SK-N-SH (cell line): ENCODE measurements at regions not wholly inside any gene's neighbourhood (a gene's known extent, or its start where the extent isn't known, plus 50 kb on each side); places are given as distances from the start of the nearest gene placed in this dataset.

ENCODE experiments used
- CTCF ChIA-PET: fragments of 300-600, 350-600 bp; formaldehyde crosslinking; extraction: SDS; loops from one replicate; lab custom pipeline; 2021; lab: Yijun Ruan, JAX
- POLR2A ChIA-PET: fragments of 350-600 bp; sonication (Branson Sonifier 250); formaldehyde crosslinking; extraction: SDS; loops from one replicate; lab custom pipeline; 2020; ENCODE audit warnings: antibody characterized with exemption, inconsistent platforms; lab: Yijun Ruan, JAX
- DNase-seq: peaks from one replicate; pipeline ENCODE4 v3.0.0; 2012
- H2AFZ ChIP-seq: fragments of 200-600 bp; sonication (generic); 2 replicates; pipeline ENCODE4 v1.8.1; 2016; ENCODE audit warnings: antibody characterized with exemption, mild to moderate bottlenecking, low read depth
- H3F3A ChIP-seq: fragments of 200-600 bp; sonication (generic); replicated peaks from 2 replicates; pipeline ENCODE3; 2016; ENCODE audit warnings: antibody characterized with exemption, mild to moderate bottlenecking; ENCODE audit not compliant: insufficient read depth
- H3K27ac ChIP-seq, 2 experiments: fragments of 200-500 bp in 1 of 2; fragments of 200-600 bp in 1 of 2; sonication (Bioruptor generic) in 1 of 2; sonication (generic), shearing (Covaris generic) in 1 of 2; 2 replicates each; pipeline versions ENCODE4 v1.5.1 to v1.6.1; 2014 to 2016; ENCODE audit warnings: low read depth in 2 of 2, inconsistent platforms in 1 of 2, low read length in 1 of 2, mild to moderate bottlenecking in 1 of 2, mixed read lengths in 1 of 2
- H3K27me3 ChIP-seq: fragments of 200-600 bp; sonication (generic), shearing (Covaris generic); 2 replicates; pipeline ENCODE4 v1.6.1; 2016; ENCODE audit warnings: mixed run types; ENCODE audit not compliant: insufficient read depth
- H3K36me3 ChIP-seq, 2 experiments: fragments of 200-500 bp in 1 of 2; fragments of 200-600 bp in 1 of 2; sonication (Bioruptor generic) in 1 of 2; sonication (generic) in 1 of 2; replicated peaks in 1 of 2; 2 replicates each; pipeline versions ENCODE3 to v1.5.1; 2014 to 2016; ENCODE audit warnings: low read length in 1 of 2, mild to moderate bottlenecking in 1 of 2; ENCODE audit not compliant: insufficient read depth in 2 of 2, control insufficient read depth in 1 of 2
- H3K4me1 ChIP-seq, 2 experiments: fragments of 200-500 bp in 1 of 2; fragments of 200-600 bp in 1 of 2; sonication (Bioruptor generic) in 1 of 2; sonication (generic), shearing (Covaris generic) in 1 of 2; 2 replicates each; pipeline versions ENCODE4 v1.5.1 to v1.6.1; 2014 to 2016; ENCODE audit warnings: low read depth in 1 of 2, low read length in 1 of 2, mixed run types in 1 of 2; ENCODE audit not compliant: insufficient read depth in 2 of 2, control insufficient read depth in 1 of 2
- H3K4me2 ChIP-seq: fragments of 200-600 bp; sonication (generic), shearing (Covaris generic); 2 replicates; pipeline ENCODE4 v1.6.1; 2017; ENCODE audit warnings: mixed run types
- H3K4me3 ChIP-seq, 2 experiments: fragments of 200-500 bp in 1 of 2; fragments of 200-600 bp in 1 of 2; sonication (Bioruptor generic) in 1 of 2; sonication (generic), shearing (Covaris generic) in 1 of 2; 2 replicates each; pipeline versions ENCODE4 v1.5.1 to v1.8.1; 2014 to 2016; ENCODE audit warnings: low read depth in 2 of 2, inconsistent platforms in 1 of 2, low read length in 1 of 2, mild to moderate bottlenecking in 1 of 2, mixed read lengths in 1 of 2, moderate library complexity in 1 of 2
- H3K79me2 ChIP-seq: fragments of 200-600 bp; sonication (generic); 2 replicates; pipeline ENCODE4 v1.8.1; 2017; ENCODE audit warnings: mild to moderate bottlenecking; ENCODE audit not compliant: insufficient read depth
- H3K9ac ChIP-seq: fragments of 200-600 bp; sonication (generic); 2 replicates; pipeline ENCODE4 v1.6.1; 2017; ENCODE audit warnings: mixed run types
- H3K9me2 ChIP-seq: fragments of 200-600 bp; sonication (generic); 2 replicates; pipeline ENCODE4 v1.6.1; 2017; ENCODE audit warnings: mixed run types
- H3K9me3 ChIP-seq: fragments of 200-600 bp; sonication (generic); 2 replicates; pipeline ENCODE4 v1.6.1; 2017; ENCODE audit warnings: mixed run types, mild to moderate bottlenecking, moderate library complexity
- H4K20me1 ChIP-seq: fragments of 200-600 bp; sonication (generic); 2 replicates; pipeline ENCODE4 v1.6.1; 2017; ENCODE audit warnings: mild to moderate bottlenecking, mixed run types; ENCODE audit not compliant: insufficient read depth
- CHD2 ChIP-seq: fragments of 150-350 bp; IDR thresholded peaks from 2 replicates; pipeline ENCODE4 v1.6.1; 2018; ENCODE audit warnings: low read length; ENCODE audit not compliant: partially characterized antibody
- FOSL2 ChIP-seq: IDR thresholded peaks from 2 replicates; pipeline ENCODE4 v1.4.0; 2012; ENCODE audit warnings: low read depth, mild to moderate bottlenecking, moderate library complexity, borderline replicate concordance
- FOXJ3 ChIP-seq: sonication (generic); formaldehyde crosslinking; IDR thresholded peaks from 2 replicates; pipeline ENCODE4 v1.5.1; 2020; ENCODE audit warnings: mild to moderate bottlenecking, missing genetic modification reagents
- GATA2 ChIP-seq: sonication (generic); formaldehyde crosslinking; IDR thresholded peaks from 2 replicates; pipeline ENCODE4 v1.5.0; 2020; ENCODE audit warnings: mild to moderate bottlenecking, missing genetic modification reagents
- JUND ChIP-seq: IDR thresholded peaks from 2 replicates; pipeline ENCODE4 v1.4.0; 2012
- MXI1 ChIP-seq: IDR thresholded peaks from 2 replicates; pipeline ENCODE4 v1.6.1; 2012; ENCODE audit warnings: mild to moderate bottlenecking, low read depth, low read length, improper control_type of control experiment
- NFIC ChIP-seq: IDR thresholded peaks from 2 replicates; pipeline ENCODE4 v1.4.0; 2012; ENCODE audit warnings: borderline replicate concordance
- RAD21 ChIP-seq: IDR thresholded peaks from 2 replicates; pipeline ENCODE4 v1.6.1; 2012; ENCODE audit warnings: mild to moderate bottlenecking, low read length
- RCOR1 ChIP-seq: fragments of 150-350 bp; IDR thresholded peaks from 2 replicates; pipeline ENCODE4 v1.6.1; 2017; ENCODE audit warnings: antibody characterized with exemption, low read length
- SIN3A ChIP-seq: IDR thresholded peaks from 2 replicates; pipeline ENCODE4 v1.6.1; 2012; ENCODE audit warnings: low read depth, mild to moderate bottlenecking, low read length, moderate library complexity, borderline replicate concordance
- TAF1 ChIP-seq: IDR thresholded peaks from 2 replicates; pipeline ENCODE4 v1.6.1; 2012; ENCODE audit warnings: low read depth, mild to moderate bottlenecking, low read length, moderate library complexity, borderline replicate concordance
- TCF12 ChIP-seq: IDR thresholded peaks from 2 replicates; pipeline ENCODE4 v1.4.0; 2012
- TF ChIP-seq, protein P1 (sequence below): fragments of 200-600 bp; sonication (generic); IDR thresholded peaks from 2 replicates; pipeline ENCODE4 v1.6.1; 2017; ENCODE audit warnings: antibody characterized with exemption, mild to moderate bottlenecking, moderate library complexity
- TF ChIP-seq, protein P2 (sequence below): fragments of 150-350 bp; IDR thresholded peaks from 2 replicates; pipeline ENCODE4 v1.6.1; 2017; ENCODE audit warnings: antibody characterized with exemption, low read length, low read depth, borderline replicate concordance
- TF ChIP-seq, protein P3 (sequence below): IDR thresholded peaks from 2 replicates; pipeline ENCODE4; 2012
- TF ChIP-seq, protein P4 (sequence below): IDR thresholded peaks from 2 replicates; pipeline ENCODE4 v1.4.0; 2012; ENCODE audit warnings: low read depth
- TF ChIP-seq, protein P5 (sequence below): IDR thresholded peaks from 2 replicates; pipeline ENCODE4 v1.4.0; 2012; ENCODE audit warnings: low read depth, borderline replicate concordance

DNA sequence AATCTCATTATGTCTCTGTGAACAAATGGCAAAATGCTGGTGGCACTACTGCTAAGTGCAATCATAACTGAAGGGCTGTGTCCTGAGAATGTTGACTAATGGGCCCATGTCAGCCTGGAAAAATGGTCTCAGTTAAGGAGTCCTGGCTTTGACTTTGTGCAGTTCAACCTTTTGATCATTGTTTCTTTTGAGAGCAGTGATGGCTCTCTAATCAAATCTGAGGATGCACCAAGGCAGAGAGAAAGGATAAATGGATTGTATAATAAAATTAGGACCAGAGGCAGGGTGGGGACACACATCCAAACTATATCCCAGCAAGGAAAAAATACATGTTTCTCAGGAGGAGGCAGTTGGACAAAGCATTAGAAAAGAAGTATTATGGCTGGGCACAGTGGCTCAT lies 59.6 kb upstream of the SYN3 start:
- no peak overlapping the region for H3K4me3 ChIP-seq
- H3K79me2 ChIP-seq: no peaks in the 10 kb centered on the region
- ChIA-PET CTCF (no interaction called here), POLR2A (no interaction called here)
- DNase-seq: no peak
- H3K4me2 ChIP-seq: no peak overlapping the region
- no peaks in the 10 kb centered on the region for H3K36me3 ChIP-seq
- no peak overlapping the region for H2AFZ ChIP-seq
- no peaks in the 10 kb centered on the region for H3K9me2 ChIP-seq
- H3K4me1 ChIP-seq: peaks cover 0 to 3% of the 10 kb centered on the region in 2 experiments; a peak in 2 of 4 replicates
- TF ChIP-seq SIN3A: no peak
- no peak for TF ChIP-seq MXI1
- TF ChIP-seq NFIC: no peak
- TF ChIP-seq, protein P1, sequence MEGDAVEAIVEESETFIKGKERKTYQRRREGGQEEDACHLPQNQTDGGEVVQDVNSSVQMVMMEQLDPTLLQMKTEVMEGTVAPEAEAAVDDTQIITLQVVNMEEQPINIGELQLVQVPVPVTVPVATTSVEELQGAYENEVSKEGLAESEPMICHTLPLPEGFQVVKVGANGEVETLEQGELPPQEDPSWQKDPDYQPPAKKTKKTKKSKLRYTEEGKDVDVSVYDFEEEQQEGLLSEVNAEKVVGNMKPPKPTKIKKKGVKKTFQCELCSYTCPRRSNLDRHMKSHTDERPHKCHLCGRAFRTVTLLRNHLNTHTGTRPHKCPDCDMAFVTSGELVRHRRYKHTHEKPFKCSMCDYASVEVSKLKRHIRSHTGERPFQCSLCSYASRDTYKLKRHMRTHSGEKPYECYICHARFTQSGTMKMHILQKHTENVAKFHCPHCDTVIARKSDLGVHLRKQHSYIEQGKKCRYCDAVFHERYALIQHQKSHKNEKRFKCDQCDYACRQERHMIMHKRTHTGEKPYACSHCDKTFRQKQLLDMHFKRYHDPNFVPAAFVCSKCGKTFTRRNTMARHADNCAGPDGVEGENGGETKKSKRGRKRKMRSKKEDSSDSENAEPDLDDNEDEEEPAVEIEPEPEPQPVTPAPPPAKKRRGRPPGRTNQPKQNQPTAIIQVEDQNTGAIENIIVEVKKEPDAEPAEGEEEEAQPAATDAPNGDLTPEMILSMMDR: no peak
- TF ChIP-seq, protein P2, sequence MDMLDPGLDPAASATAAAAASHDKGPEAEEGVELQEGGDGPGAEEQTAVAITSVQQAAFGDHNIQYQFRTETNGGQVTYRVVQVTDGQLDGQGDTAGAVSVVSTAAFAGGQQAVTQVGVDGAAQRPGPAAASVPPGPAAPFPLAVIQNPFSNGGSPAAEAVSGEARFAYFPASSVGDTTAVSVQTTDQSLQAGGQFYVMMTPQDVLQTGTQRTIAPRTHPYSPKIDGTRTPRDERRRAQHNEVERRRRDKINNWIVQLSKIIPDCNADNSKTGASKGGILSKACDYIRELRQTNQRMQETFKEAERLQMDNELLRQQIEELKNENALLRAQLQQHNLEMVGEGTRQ: no peak
- TF ChIP-seq, protein P3, sequence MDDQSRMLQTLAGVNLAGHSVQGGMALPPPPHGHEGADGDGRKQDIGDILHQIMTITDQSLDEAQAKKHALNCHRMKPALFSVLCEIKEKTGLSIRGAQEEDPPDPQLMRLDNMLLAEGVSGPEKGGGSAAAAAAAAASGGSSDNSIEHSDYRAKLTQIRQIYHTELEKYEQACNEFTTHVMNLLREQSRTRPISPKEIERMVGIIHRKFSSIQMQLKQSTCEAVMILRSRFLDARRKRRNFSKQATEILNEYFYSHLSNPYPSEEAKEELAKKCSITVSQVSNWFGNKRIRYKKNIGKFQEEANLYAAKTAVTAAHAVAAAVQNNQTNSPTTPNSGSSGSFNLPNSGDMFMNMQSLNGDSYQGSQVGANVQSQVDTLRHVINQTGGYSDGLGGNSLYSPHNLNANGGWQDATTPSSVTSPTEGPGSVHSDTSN: no peak
- no peak for TF ChIP-seq JUND
- TF ChIP-seq RAD21: no peak
- no peak for TF ChIP-seq CHD2
- no peak for TF ChIP-seq FOXJ3 (CRISPR knock-in tag)
- no peak for TF ChIP-seq FOSL2
- no peak for TF ChIP-seq RCOR1
- TF ChIP-seq, protein P4, sequence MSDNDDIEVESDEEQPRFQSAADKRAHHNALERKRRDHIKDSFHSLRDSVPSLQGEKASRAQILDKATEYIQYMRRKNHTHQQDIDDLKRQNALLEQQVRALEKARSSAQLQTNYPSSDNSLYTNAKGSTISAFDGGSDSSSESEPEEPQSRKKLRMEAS: no peak
- no peak for TF ChIP-seq GATA2 (CRISPR knock-in tag)
- no peak for TF ChIP-seq TAF1
- TF ChIP-seq TCF12: no peak
- TF ChIP-seq, protein P5, sequence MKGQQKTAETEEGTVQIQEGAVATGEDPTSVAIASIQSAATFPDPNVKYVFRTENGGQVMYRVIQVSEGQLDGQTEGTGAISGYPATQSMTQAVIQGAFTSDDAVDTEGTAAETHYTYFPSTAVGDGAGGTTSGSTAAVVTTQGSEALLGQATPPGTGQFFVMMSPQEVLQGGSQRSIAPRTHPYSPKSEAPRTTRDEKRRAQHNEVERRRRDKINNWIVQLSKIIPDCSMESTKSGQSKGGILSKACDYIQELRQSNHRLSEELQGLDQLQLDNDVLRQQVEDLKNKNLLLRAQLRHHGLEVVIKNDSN: no peak
- no peak overlapping the region for H3K9ac ChIP-seq
- no peaks in the 10 kb centered on the region for H3K9me3 ChIP-seq
- no peaks in the 10 kb centered on the region for H3F3A ChIP-seq
- H3K27ac ChIP-seq: no peak overlapping the region
- H4K20me1 ChIP-seq: no peaks in the 10 kb centered on the region
- H3K27me3 ChIP-seq: no peaks in the 10 kb centered on the region
